ENCODE measurements at regions not wholly inside any gene's neighbourhood (a gene's known extent, or its start where the extent isn't known, plus 50 kb on each side); places are given as distances from the start of the nearest gene placed in this dataset.

DNA sequence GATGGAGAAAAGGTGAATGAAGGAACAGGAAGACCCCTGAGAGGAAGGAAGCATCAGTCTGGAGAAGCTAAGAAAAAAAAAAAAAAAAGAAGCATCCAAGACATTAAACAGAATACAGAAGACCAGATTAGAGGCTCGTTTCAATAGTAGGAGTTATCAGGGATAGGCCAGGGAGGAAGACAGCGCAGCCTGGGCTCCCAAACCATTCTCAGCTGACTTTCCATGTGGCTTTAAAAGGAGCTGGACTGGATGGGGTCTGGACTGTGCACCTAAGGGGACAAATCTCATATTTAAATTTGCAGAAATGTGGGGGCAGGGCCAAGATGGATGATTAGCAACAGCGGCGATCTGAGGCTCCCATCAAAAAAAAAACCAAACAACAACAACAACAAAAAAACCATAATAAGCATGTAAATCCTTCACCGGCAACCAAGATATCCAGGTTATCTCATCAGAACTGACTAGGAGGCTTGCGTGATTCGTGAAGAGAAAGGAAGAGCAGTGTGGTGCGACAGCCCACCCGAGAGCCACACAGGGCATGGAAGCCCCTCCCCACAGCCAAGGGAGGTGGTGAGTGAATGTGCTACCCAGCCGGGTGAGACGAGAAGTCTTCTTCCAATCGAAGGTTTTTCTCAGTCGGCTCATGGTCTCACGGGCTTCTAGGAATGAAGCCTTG, 114.9 kb upstream of the ADAMTS16 start:
- TF ChIP-seq, protein P1, sequence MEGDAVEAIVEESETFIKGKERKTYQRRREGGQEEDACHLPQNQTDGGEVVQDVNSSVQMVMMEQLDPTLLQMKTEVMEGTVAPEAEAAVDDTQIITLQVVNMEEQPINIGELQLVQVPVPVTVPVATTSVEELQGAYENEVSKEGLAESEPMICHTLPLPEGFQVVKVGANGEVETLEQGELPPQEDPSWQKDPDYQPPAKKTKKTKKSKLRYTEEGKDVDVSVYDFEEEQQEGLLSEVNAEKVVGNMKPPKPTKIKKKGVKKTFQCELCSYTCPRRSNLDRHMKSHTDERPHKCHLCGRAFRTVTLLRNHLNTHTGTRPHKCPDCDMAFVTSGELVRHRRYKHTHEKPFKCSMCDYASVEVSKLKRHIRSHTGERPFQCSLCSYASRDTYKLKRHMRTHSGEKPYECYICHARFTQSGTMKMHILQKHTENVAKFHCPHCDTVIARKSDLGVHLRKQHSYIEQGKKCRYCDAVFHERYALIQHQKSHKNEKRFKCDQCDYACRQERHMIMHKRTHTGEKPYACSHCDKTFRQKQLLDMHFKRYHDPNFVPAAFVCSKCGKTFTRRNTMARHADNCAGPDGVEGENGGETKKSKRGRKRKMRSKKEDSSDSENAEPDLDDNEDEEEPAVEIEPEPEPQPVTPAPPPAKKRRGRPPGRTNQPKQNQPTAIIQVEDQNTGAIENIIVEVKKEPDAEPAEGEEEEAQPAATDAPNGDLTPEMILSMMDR (IDR thresholded peaks at IDR 0.05) = no peak
- no peak for TF ChIP-seq EZH2 (IDR thresholded peaks at IDR 0.05; ENCODE audit: borderline replicate concordance, insufficient read depth, low read depth, low read length, poor library complexity, severe bottlenecking)
- no peaks in the 10 kb centered on the region for H3K4me1 ChIP-seq (ENCODE audit: control insufficient read depth in 2 of 2, insufficient read depth in 2 of 2, low read length in 2 of 2)
- H3K4me2 ChIP-seq (replicated peaks; ENCODE audit: low read depth, low read length, poor library complexity, severe bottlenecking) = no peak overlapping the region
- Mint-ChIP-seq H3K4me3 (no peak overlapping the region), H3K27me3 (no peaks in the 10 kb centered on the region), H3K27ac (no peak overlapping the region), H3K4me1 (peaks cover 6% of the 10 kb centered on the region), H3K9me3 (ENCODE audit: insufficient read depth) (peaks cover 2% of the 10 kb centered on the region)
- no peaks in the 10 kb centered on the region for H3K36me3 ChIP-seq (replicated peaks in 1 of 2; ENCODE audit: control extremely low read depth in 1 of 2, control insufficient read depth in 1 of 2, extremely low read depth in 1 of 2, insufficient read depth in 2 of 2, low read length in 1 of 2)
- H3K79me2 ChIP-seq (ENCODE audit: control insufficient read depth, insufficient read depth, low read length) = no peaks in the 10 kb centered on the region
- peaks cover 0 to 11% (median 0%) of the 10 kb centered on the region in 3 donors for H3K9me3 ChIP-seq (ENCODE audit: control extremely low read depth in 1 of 3, control insufficient read depth in 2 of 3, insufficient read depth in 1 of 3, low read length in 2 of 3)
- intact Hi-C loops (cut with micrococcal nuclease) = no loop called here
- ATAC-seq (ENCODE audit: low read depth) (no peak), DNase-seq (no peak)
- no peak overlapping the region for H3K9ac ChIP-seq (ENCODE audit: low read length)
- no peaks in the 10 kb centered on the region for H4K20me1 ChIP-seq (ENCODE audit: control insufficient read depth, insufficient read depth, low read length, poor library complexity, severe bottlenecking)
- no peak overlapping the region for H3K27ac ChIP-seq (ENCODE audit: low read length in 2 of 2)
- no peak overlapping the region for H2AFZ ChIP-seq (ENCODE audit: insufficient read depth, low read depth, low read length, poor library complexity, severe bottlenecking)
- POLR2A ChIA-PET = no interaction called here
- no peak overlapping the region for H3K4me3 ChIP-seq (ENCODE audit: control extremely low read depth in 1 of 5, extremely low read depth in 1 of 5, insufficient read depth in 1 of 5, low read depth in 2 of 5, low read length in 4 of 5)
- CTCF ChIA-PET = no interaction called here
- no peaks in the 10 kb centered on the region for H3K27me3 ChIP-seq (replicated peaks in 1 of 4; ENCODE audit: control extremely low read depth in 1 of 4, control insufficient read depth in 3 of 4, insufficient read depth in 4 of 4, low read length in 3 of 4)
- WGBS (ENCODE audit: insufficient coverage) = 91% methylated on average over 7 of the region's 14 CpGs

DNA sequence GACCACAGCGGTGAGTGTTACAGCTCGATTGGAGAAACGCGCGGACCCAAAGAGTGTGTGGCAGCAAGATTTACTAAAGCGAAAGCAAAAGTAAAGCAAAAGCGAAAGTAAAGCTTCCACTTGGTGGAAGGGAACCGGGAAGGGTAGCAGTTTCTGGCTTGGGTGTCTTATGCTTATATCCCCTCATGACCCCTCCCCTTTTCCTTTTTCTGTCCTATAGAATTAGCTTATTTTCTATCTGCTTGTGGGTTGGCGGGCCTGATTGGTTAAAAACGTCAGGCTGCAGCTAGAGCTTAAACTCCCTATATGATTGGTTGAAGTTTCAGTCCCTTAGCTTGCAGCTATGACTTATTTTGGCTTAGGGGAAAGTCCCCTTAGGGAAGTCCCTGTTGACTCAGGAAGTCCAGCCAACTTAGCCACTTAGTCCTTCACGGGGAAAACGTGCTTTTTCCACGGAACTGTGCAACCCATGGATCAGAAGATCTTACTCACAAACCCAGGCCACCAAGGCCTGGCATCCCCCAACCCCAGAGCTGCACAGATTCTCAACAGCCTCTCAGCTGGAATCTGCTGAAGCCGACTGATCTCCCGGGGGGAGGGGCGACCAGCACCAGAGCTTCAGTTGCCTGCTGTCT, 114.2 kb upstream of the ADAMTS16 start:
- H3K4me3 ChIP-seq (ENCODE audit: control extremely low read depth in 1 of 5, extremely low read depth in 1 of 5, insufficient read depth in 1 of 5, low read depth in 2 of 5, low read length in 4 of 5) = no peak overlapping the region
- no peak for DNase-seq
- Mint-ChIP-seq H3K9me3 (ENCODE audit: insufficient read depth) (peaks cover 2% of the 10 kb centered on the region), H3K27me3 (no peaks in the 10 kb centered on the region), H3K27ac (no peak overlapping the region), H3K4me1 (peaks cover 6% of the 10 kb centered on the region), H3K4me3 (no peak overlapping the region)
- H3K27me3 ChIP-seq (replicated peaks in 1 of 4; ENCODE audit: control extremely low read depth in 1 of 4, control insufficient read depth in 3 of 4, insufficient read depth in 4 of 4, low read length in 3 of 4) = no peaks in the 10 kb centered on the region
- H2AFZ ChIP-seq (ENCODE audit: insufficient read depth, low read depth, low read length, poor library complexity, severe bottlenecking) = no peak overlapping the region
- no peak overlapping the region for H3K9ac ChIP-seq (ENCODE audit: low read length)
- H3K36me3 ChIP-seq (replicated peaks in 1 of 2; ENCODE audit: control extremely low read depth in 1 of 2, control insufficient read depth in 1 of 2, extremely low read depth in 1 of 2, insufficient read depth in 2 of 2, low read length in 1 of 2) = no peaks in the 10 kb centered on the region
- CTCF ChIA-PET = no interaction called here
- TF ChIP-seq, protein P1 (IDR thresholded peaks at IDR 0.05) = no peak
- no peak for TF ChIP-seq EZH2 (IDR thresholded peaks at IDR 0.05; ENCODE audit: borderline replicate concordance, insufficient read depth, low read depth, low read length, poor library complexity, severe bottlenecking)
- ATAC-seq (ENCODE audit: low read depth) = no peak
- POLR2A ChIA-PET = no interaction called here
- no peaks in the 10 kb centered on the region for H3K4me1 ChIP-seq (ENCODE audit: control insufficient read depth in 2 of 2, insufficient read depth in 2 of 2, low read length in 2 of 2)
- H3K4me2 ChIP-seq (replicated peaks; ENCODE audit: low read depth, low read length, poor library complexity, severe bottlenecking) = no peak overlapping the region
- H3K79me2 ChIP-seq (ENCODE audit: control insufficient read depth, insufficient read depth, low read length) = no peaks in the 10 kb centered on the region
- intact Hi-C loops (cut with micrococcal nuclease) = no loop called here
- no peak overlapping the region for H3K27ac ChIP-seq (ENCODE audit: low read length in 2 of 2)
- no peaks in the 10 kb centered on the region for H4K20me1 ChIP-seq (ENCODE audit: control insufficient read depth, insufficient read depth, low read length, poor library complexity, severe bottlenecking)
- 80% methylated on average over 11 of the region's 16 CpGs for WGBS (ENCODE audit: insufficient coverage)
- H3K9me3 ChIP-seq (ENCODE audit: control extremely low read depth in 1 of 3, control insufficient read depth in 2 of 3, insufficient read depth in 1 of 3, low read length in 2 of 3) = peaks cover 0 to 11% (median 0%) of the 10 kb centered on the region in 3 donors
